Activated naive CD4-positive, alpha-beta T cell treated with anti-CD3 and anti-CD28 coated beads for 36 hours (primary cell): ENCODE measurements at regions not wholly inside any gene's neighbourhood (a gene's known extent, or its start where the extent isn't known, plus 50 kb on each side); places are given as distances from the start of the nearest gene placed in this dataset.
A peak's percentile ranks its signal among the peaks of the same experiment; 100 is the strongest.

ENCODE experiments used
- CTCF ChIA-PET: fragments of 350-600 bp; sonication (Branson Sonifier 250); formaldehyde crosslinking; loops from one replicate; lab custom pipeline; 2021; ENCODE audit warnings: antibody characterized with exemption; lab: Charles Lee
- DNase-seq: peaks from one replicate; pipeline ENCODE4 v3.0.0-alpha.2; 2020
- H3K27ac Mint-ChIP-seq: one replicate; pipeline ENCODE4 v1.8.0; 2021; ENCODE audit warnings: mild to moderate bottlenecking, mixed read lengths
- H3K27me3 Mint-ChIP-seq: one replicate; pipeline ENCODE4 v1.8.0; 2021; ENCODE audit warnings: low read depth, mixed read lengths
- H3K36me3 Mint-ChIP-seq: one replicate; pipeline ENCODE4 v1.8.0; 2021; ENCODE audit warnings: low read depth, mixed read lengths
- H3K4me1 Mint-ChIP-seq: one replicate; pipeline ENCODE4 v1.8.0; 2021; ENCODE audit warnings: low read depth, mixed read lengths
- H3K4me3 Mint-ChIP-seq: one replicate; pipeline ENCODE4 v1.8.0; 2021; ENCODE audit warnings: mild to moderate bottlenecking, moderate library complexity, mixed read lengths
- H3K9me3 Mint-ChIP-seq: one replicate; pipeline ENCODE4 v1.8.0; 2021; ENCODE audit warnings: mixed read lengths
- intact Hi-C: fragments of 100-400 bp; cut with micrococcal nuclease; formaldehyde crosslinking; loops from one replicate; pipeline ENCODE4 v1.15.1; 2023

- no peaks in the 10 kb centered on the region for H3K4me1 Mint-ChIP-seq
- H3K27ac Mint-ChIP-seq = no peak overlapping the region
- no peak for DNase-seq
- no peaks in the 10 kb centered on the region for H3K9me3 Mint-ChIP-seq
- H3K4me3 Mint-ChIP-seq = no peak overlapping the region
- intact Hi-C loops = no loop called here
- no peaks in the 10 kb centered on the region for H3K27me3 Mint-ChIP-seq
- CTCF ChIA-PET = no interaction called here
- no peaks in the 10 kb centered on the region for H3K36me3 Mint-ChIP-seq
Measured at GRCh38 chr17:79424471-79425185, 186.2 kb downstream of the RBFOX3 start.

- CTCF ChIA-PET = no interaction called here
Measured at GRCh38 chr17:79423811-79424465, 186.9 kb downstream of the RBFOX3 start.

GRCh38 chr17:79422236-79422635, 188.6 kb downstream of the RBFOX3 start:
- H3K4me3 Mint-ChIP-seq = no peak overlapping the region
- CTCF ChIA-PET = no interaction called here
- H3K27me3 Mint-ChIP-seq = peaks cover 3% of the 10 kb centered on the region
- intact Hi-C loops = no loop called here
- no peaks in the 10 kb centered on the region for H3K4me1 Mint-ChIP-seq
- DNase-seq = no peak
- no peak overlapping the region for H3K27ac Mint-ChIP-seq
- no peaks in the 10 kb centered on the region for H3K36me3 Mint-ChIP-seq
- H3K9me3 Mint-ChIP-seq = no peaks in the 10 kb centered on the region

More at GRCh38 chr17:79423811-79424465, 186.9 kb downstream of the RBFOX3 start:
- no peak overlapping the region for H3K4me3 Mint-ChIP-seq
- H3K27me3 Mint-ChIP-seq = no peaks in the 10 kb centered on the region
- no peaks in the 10 kb centered on the region for H3K4me1 Mint-ChIP-seq
- no peak overlapping the region for H3K27ac Mint-ChIP-seq
- no peak for DNase-seq
- no peaks in the 10 kb centered on the region for H3K36me3 Mint-ChIP-seq
- intact Hi-C loops = no loop called here
- no peaks in the 10 kb centered on the region for H3K9me3 Mint-ChIP-seq

- DNase-seq = peak; percentile 71
- Mint-ChIP-seq H3K4me3 (no peak overlapping the region), H3K9me3 (no peaks in the 10 kb centered on the region), H3K27me3 (peaks cover 3% of the 10 kb centered on the region), H3K36me3 (no peaks in the 10 kb centered on the region), H3K27ac (no peak overlapping the region), H3K4me1 (no peaks in the 10 kb centered on the region)
- intact Hi-C loops = no loop called here
- CTCF ChIA-PET = no interaction called here
Measured at GRCh38 chr17:79420318-79421243, 190.3 kb downstream of the RBFOX3 start.

GRCh38 chr17:79417476-79417988, 193.3 kb downstream of the RBFOX3 start:
- Mint-ChIP-seq H3K27ac (no peak overlapping the region), H3K27me3 (peaks cover 3% of the 10 kb centered on the region), H3K4me1 (no peaks in the 10 kb centered on the region), H3K36me3 (no peaks in the 10 kb centered on the region), H3K4me3 (no peak overlapping the region), H3K9me3 (no peaks in the 10 kb centered on the region)
- intact Hi-C loops = no loop called here
- CTCF ChIA-PET = no interaction called here
- no peak for DNase-seq

- intact Hi-C loops = no loop called here
- Mint-ChIP-seq H3K4me3 (no peak overlapping the region), H3K9me3 (no peaks in the 10 kb centered on the region), H3K27ac (no peak overlapping the region), H3K27me3 (peaks cover 3% of the 10 kb centered on the region), H3K4me1 (no peaks in the 10 kb centered on the region), H3K36me3 (no peaks in the 10 kb centered on the region)
- CTCF ChIA-PET = no interaction called here
- DNase-seq = no peak
Measured at GRCh38 chr17:79415909-79416308, 194.9 kb downstream of the RBFOX3 start.

- CTCF ChIA-PET = no interaction called here
- intact Hi-C loops = no loop called here
- no peaks in the 10 kb centered on the region for H3K9me3 Mint-ChIP-seq
- peaks cover 3% of the 10 kb centered on the region for H3K27me3 Mint-ChIP-seq
- H3K4me3 Mint-ChIP-seq = no peak overlapping the region
- H3K27ac Mint-ChIP-seq = no peak overlapping the region
- H3K4me1 Mint-ChIP-seq = no peaks in the 10 kb centered on the region
- H3K36me3 Mint-ChIP-seq = no peaks in the 10 kb centered on the region
- DNase-seq = no peak
Measured at GRCh38 chr17:79415365-79415764, 195.5 kb downstream of the RBFOX3 start.

- H3K27me3 Mint-ChIP-seq = peaks cover 3% of the 10 kb centered on the region
- no peaks in the 10 kb centered on the region for H3K36me3 Mint-ChIP-seq
- H3K4me3 Mint-ChIP-seq = no peak overlapping the region
- H3K4me1 Mint-ChIP-seq = no peaks in the 10 kb centered on the region
- intact Hi-C loops = no loop called here
- no peaks in the 10 kb centered on the region for H3K9me3 Mint-ChIP-seq
- DNase-seq = no peak
- no peak overlapping the region for H3K27ac Mint-ChIP-seq
- CTCF ChIA-PET = no interaction called here
Measured at GRCh38 chr17:79414793-79415211, 196.0 kb downstream of the RBFOX3 start.

- H3K4me3 Mint-ChIP-seq = no peak overlapping the region
- no peaks in the 10 kb centered on the region for H3K36me3 Mint-ChIP-seq
- no peaks in the 10 kb centered on the region for H3K4me1 Mint-ChIP-seq
- peaks cover 3% of the 10 kb centered on the region for H3K27me3 Mint-ChIP-seq
- intact Hi-C loops = no loop called here
- DNase-seq = no peak
- CTCF ChIA-PET = no interaction called here
- H3K27ac Mint-ChIP-seq = no peak overlapping the region
- no peaks in the 10 kb centered on the region for H3K9me3 Mint-ChIP-seq
Measured at GRCh38 chr17:79414063-79414792, 196.6 kb downstream of the RBFOX3 start.

GRCh38 chr17:79413611-79414010, 197.2 kb downstream of the RBFOX3 start:
- CTCF ChIA-PET = no interaction called here
- H3K27ac Mint-ChIP-seq = no peak overlapping the region
- peaks cover 3% of the 10 kb centered on the region for H3K27me3 Mint-ChIP-seq
- H3K36me3 Mint-ChIP-seq = no peaks in the 10 kb centered on the region
- no peaks in the 10 kb centered on the region for H3K4me1 Mint-ChIP-seq
- DNase-seq = no peak
- intact Hi-C loops = no loop called here
- H3K9me3 Mint-ChIP-seq = no peaks in the 10 kb centered on the region
- no peak overlapping the region for H3K4me3 Mint-ChIP-seq

GRCh38 chr17:79412886-79413390, 197.9 kb downstream of the RBFOX3 start:
- no peaks in the 10 kb centered on the region for H3K9me3 Mint-ChIP-seq

GRCh38 chr17:79412110-79412509, 198.7 kb downstream of the RBFOX3 start:
- no peak overlapping the region for H3K27ac Mint-ChIP-seq
- no peaks in the 10 kb centered on the region for H3K4me1 Mint-ChIP-seq
- no peak overlapping the region for H3K4me3 Mint-ChIP-seq
- H3K27me3 Mint-ChIP-seq = peaks cover 10% of the 10 kb centered on the region
- intact Hi-C loops = no loop called here
- no peak for DNase-seq
- H3K36me3 Mint-ChIP-seq = no peaks in the 10 kb centered on the region
- CTCF ChIA-PET = no interaction called here
- no peaks in the 10 kb centered on the region for H3K9me3 Mint-ChIP-seq

More at GRCh38 chr17:79412886-79413390, 197.9 kb downstream of the RBFOX3 start:
- no peaks in the 10 kb centered on the region for H3K36me3 Mint-ChIP-seq
- no peak overlapping the region for H3K27ac Mint-ChIP-seq
- H3K4me3 Mint-ChIP-seq = no peak overlapping the region
- no peak for DNase-seq
- CTCF ChIA-PET = no interaction called here
- no peaks in the 10 kb centered on the region for H3K4me1 Mint-ChIP-seq
- intact Hi-C loops = no loop called here
- peaks cover 4% of the 10 kb centered on the region for H3K27me3 Mint-ChIP-seq
